HG02571 (cell line): ENCODE measurements at regions not wholly inside any gene's neighbourhood (a gene's known extent, or its start where the extent isn't known, plus 50 kb on each side); places are given as distances from the start of the nearest gene placed in this dataset.

Experiments
- ATAC-seq: cut with Tn5 transposase; IDR thresholded peaks from one replicate; pipeline ENCODE4 v1.9.1; 2021; ENCODE audit warnings: mild to moderate bottlenecking, moderate library complexity; ENCODE audit not compliant: unreplicated experiment

DNA sequence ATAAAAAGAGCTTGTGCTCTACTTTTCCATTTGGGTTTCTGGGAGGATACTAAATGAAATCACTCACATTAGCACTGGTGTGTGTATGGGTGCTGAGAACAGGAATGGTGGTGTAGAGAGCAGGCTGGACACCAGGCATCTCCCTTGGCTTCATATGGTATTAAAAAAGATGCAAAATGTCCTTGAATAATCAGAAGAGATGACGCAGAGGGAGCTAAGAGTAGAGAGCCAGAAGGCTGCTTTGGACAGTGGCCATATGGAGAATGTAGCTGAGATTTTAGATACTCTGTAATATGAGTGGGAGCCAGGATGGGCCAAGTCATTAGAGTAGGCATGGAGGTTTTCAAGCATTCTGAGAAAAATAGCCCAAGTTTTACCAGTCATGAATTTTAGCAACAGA is 112.3 kb upstream of the ZRANB2 start:
- ATAC-seq = no peak

DNA sequence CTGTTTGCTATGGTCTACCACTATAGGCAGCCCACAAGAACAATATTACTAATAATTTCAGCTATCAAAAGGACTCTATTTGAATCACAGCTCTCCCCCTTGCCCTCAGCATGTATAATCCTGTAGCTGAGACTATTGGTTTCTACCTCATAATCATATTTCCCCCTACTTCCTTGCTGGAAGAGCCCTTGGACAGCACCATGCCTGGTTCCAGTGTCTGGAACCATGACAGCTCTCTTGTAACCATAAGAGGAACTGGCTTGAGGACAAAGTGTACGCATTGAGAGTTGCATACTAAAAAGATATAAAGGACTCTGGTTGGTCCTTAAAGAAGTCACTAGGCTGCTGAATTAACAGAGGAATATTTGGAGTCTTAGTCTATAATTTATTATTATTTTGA is 110.7 kb upstream of the ZRANB2 start:
- ATAC-seq = no peak

DNA sequence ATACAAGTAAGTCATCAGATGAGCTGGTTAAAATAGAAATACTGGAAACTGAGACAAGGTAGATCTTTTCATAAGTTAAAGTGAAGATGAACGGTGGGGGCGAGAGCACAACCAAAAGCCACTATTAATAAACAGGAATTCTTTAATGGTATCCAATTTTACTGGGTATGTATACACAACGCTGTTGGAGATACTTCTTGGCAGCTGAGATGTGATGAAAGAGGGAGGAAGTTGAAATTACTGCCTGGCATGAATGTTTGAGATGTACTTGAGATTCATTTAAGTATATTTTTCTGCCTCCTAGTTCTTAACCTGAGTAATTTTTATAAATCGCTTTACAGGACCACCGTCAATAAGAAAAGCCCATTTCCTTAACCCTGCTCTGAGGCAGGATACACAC is 110.0 kb upstream of the ZRANB2 start:
- ATAC-seq = no peak

DNA sequence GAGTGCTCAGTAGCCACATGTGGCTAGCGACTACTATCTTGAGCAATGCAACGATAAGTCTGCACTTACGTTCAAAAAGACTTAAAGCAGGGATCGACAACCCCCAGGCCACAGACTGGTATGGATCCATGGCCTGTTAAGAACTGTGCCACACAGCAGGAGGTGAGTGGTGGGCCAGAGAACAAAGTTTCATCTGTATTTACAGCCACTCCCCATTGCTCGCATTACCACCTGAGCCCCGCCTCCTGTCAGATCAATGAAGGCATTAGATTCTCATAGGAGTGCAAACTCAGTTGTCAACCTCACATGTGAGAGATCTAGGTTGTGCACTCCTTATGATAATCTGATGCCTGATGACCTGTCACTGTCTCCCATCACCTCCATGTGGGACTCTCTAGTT is 103.6 kb upstream of the ZRANB2 start:
- no peak for ATAC-seq

DNA sequence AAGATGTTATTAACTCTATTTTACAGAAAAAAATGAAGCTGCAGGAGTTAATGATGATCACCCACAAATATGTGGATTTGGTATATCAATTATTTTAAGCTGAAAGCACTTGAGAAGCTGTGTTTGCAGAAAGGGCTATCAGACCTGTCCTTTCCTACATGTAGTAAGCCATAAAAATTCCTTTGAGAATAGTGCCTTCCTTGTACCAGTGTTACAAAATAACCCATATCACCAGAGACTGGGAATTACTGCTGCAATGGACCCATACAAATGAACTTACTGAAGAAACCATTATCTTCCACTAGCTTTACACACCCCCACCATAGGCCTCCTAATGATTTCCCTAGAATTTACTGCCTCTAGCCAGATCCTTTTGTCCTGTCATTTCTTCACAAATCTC is 99.2 kb upstream of the ZRANB2 start:
- ATAC-seq = no peak

DNA sequence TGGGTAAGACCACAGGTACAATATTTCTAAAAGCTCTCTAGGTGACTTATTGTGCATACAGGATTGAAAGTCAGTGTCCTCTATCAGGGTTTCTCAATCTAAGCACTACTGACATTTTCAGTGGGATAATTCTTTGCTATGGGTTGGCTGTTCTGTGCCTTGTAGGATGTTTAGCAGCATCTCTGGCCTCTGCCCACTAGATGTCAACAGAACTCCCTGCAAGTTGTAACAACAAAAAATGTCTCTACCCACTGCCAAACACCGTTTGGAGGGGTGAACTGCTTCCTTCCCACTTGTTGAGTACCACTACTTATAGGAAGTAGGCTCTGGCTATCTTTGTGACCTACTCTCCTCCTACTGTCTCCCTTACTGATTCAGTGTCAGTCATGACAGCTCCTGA is 90.1 kb upstream of the ZRANB2 start:
- no peak for ATAC-seq

DNA sequence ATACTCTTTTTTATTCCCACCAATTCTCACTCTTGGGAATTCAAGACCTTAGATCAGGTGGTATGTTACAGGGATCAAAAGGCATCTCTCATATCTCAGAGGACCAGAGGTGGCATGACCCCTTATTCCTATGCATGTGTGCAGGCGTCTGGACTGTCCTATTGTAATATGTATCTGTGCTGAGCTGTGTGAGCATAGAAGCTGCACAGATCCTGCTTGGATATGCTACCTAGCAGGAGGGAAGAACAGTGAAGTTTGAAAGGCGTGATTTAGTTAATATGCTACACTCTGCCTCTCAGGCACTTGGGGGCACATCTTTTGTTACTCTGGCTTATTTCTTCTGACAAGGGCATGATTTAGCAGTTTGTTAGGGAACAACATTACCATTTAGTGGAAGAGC is 86.7 kb upstream of the ZRANB2 start:
- no peak for ATAC-seq

DNA sequence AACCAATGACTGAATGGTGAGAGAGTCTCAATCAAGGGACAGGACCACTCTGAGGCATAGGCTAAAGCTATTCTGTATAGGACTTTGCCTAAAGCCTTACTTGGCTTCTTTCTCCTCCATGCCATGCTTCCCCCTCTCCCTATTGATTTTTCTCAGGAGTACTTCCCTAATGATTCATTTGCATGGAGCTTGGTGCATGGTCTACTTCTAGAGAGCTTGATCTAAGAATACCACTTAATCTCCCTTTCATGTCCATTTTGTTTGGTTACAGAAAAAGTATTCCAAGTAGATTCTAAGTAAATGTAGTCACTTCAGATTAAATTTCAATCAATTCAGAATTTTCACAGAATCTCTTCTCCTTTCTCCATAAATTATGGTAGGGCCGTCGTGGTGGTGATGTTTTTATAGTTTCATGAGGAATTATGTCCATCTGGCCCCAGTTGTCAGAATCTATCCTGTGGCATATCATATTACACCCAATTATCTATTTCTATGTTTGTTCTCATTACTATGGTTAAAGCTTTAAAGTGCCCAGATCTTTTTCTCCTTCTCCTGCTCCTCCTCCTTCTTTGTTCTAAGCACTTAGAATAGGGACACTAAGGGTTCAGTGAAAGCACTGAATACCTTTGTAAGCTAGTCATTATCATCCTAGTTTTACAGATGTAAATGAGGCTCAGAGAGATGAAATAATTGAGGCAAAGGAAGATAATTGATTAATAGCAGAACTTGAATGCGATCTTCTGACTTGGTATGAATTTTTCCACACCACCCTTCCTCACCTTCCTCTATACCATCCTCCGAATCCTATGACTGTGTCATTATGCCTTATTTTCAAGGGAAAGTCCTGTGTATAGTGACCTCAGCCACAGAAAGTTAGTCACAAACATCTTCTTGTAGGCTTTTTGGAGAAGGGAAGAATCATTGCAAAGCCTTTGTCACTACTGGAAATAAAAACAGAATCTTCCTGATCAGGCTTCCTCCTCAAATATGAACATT is 85.6 kb upstream of the ZRANB2 start:
- no peak for ATAC-seq

DNA sequence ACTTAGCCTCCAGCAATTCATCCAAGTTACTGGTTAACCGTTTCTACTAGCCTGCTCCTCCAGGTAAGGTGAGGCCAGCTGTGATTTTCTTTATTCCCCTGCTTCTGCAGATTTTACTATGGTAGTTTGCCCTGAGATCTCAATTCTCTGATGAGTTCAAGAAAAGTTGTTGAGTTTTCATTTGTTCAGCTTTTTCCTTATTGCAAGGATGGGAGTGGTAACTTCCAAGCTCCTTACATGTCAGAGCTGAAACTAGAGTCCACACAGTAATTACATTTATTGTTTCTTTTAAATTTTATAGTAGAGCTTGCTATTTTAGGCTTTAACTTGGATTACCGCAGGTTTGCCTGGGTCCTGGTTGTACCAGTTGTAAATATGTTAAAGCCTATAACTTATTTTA is 76.9 kb upstream of the ZRANB2 start:
- no peak for ATAC-seq

DNA sequence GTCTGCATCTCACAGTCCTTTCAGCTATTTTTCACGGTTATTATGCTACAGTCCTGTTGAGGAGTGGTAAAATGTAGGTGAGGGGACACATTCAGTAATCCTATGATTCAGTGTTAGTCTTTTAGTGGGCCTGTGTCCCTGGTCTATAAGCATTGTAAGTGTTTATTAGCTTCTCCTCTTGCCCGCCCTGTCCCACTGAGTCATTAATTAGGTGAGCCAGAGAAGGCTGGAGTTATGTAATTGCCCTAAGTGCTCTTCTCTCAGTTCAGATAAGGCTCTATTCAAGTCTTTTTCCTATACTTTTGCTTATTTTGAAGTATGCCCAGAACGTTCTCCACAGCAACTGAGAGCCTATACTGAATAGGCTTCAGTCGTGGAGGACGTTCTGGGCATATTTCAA is 76.3 kb upstream of the ZRANB2 start:
- ATAC-seq = no peak

DNA sequence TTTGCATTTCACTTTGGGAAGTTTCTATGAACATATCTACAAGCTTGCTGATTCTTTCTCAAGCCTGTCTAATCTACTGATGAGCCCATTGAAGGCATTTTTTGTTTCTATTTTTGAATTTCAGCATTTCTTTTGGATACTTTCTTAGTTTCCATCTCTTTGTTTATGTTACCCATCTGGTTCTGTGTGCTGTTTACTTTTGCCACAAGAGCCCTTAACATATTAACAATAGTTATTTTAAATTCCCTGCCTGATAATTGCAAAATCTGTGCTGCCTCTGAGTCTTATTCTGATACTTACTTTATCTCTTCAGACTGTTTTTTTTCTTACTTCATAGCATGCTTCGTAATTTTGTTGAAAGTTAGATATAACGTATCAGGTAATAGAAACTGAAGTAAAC is 75.8 kb upstream of the ZRANB2 start:
- no peak for ATAC-seq

DNA sequence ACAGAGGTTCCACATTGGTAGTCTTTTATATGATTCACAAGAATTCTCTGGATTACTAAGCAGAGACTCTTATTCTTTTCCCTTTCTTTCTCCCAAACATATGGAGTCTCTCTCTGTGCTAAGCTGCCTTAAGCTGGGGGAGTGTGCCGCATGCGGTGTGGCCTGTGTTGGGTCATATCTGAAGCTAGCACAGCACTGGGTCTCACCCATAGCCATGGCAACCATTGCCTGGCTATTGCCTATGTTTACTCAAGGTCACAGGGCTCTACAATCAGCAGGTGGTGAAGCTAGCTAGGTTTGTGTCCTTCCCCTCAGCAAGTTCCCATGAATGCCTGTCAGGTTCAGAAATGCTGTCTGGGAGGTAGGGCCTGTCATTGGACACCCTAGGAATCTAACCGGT is 73.6 kb upstream of the ZRANB2 start:
- no peak for ATAC-seq

DNA sequence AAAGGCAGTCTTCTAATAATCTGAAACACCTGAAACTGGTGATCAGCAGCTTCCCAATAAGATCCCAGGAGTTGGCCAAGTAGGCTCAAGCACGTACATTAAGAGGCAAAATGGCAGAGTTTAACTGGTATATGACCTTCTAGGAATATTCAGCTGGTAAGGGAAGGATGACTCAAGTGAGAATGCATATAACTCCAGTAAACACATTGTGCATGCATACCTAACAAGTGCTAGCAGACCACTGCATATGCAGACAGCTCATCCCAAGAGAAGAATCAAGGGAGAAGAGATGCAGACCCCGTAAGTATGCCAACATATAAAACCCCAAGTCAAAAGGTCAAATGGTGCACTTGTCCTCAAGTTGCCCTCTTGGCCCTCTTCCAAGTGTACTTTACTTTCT is 73.0 kb upstream of the ZRANB2 start:
- no peak for ATAC-seq

DNA sequence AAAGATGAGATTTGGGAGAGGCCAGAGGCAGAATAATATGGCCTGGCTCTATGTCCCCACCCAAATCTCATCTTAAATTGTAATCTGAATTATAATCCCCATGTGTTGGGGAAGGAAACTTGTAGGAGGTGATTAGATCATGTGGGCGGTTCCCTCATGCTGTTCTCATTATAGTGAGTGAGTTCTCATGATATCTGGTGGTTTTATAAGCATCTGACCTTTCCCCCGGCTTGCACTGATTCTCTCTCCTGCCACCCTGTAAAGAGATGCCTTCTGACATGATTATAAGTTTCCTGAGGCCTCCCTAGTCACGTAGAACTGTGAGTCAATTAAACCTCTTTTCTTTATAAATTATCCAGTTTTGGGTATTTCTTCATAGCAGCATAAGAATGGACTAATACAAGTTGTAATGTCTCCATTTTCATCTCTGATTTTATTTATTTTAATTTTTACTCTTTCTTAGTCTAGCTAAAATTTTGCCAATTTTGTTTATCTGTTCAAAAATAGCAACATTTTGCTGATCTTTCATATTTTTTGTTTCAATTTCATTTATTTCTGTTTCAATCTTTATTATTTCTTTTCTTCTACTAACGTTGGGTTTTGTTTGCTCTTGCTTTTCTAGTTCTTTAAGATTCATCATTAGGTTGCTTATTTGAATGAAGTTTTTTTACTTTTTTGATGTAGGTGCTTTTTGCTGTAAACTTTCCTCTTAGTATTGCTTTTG is 67.0 kb upstream of the ZRANB2 start:
- ATAC-seq = no peak

DNA sequence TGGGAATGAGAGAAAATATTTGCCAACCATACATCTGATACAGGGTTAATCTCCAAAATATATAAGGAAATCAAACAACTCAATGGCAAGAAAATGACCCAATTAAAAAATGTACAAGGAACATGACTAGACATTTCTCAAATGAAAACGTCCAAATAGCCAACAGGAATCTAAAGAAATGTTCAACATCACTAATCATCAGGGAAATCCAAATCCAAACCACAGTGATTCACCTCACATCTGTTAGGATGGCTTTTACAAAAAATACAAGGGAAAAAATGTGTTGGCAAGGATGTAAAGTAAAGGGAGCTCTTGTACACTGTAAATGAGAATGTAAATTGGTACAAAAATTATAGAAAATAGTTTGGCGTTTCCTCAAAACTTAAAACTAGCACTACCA is 54.7 kb upstream of the ZRANB2 start:
- no peak for ATAC-seq
